DND-41 (cell line): ENCODE measurements at regions not wholly inside any gene's neighbourhood (a gene's known extent, or its start where the extent isn't known, plus 50 kb on each side); places are given as distances from the start of the nearest gene placed in this dataset.

Experiments used
- CTCF ChIP-seq: IDR thresholded peaks from 2 replicates; pipeline ENCODE4 v1.5.1; 2012; ENCODE audit warnings: borderline replicate concordance, low read length, moderate library complexity, mild to moderate bottlenecking; ENCODE audit not compliant: poor library complexity, severe bottlenecking; ENCODE audit errors: extremely low read depth
- EZH2 ChIP-seq: IDR thresholded peaks from 3 replicates; pipeline ENCODE4 v1.6.1; 2012; ENCODE audit warnings: borderline replicate concordance, low read depth, mild to moderate bottlenecking, moderate library complexity, low read length, inconsistent platforms; ENCODE audit not compliant: severe bottlenecking

- TF ChIP-seq CTCF (no peak), EZH2 (no peak)
Measured at GRCh38 chr16:76023835-76024234, 253.4 kb upstream of the CNTNAP4 start.
